IMR-90 (cell line): ENCODE measurements at regions not wholly inside any gene's neighbourhood (a gene's known extent, or its start where the extent isn't known, plus 50 kb on each side); places are given as distances from the start of the nearest gene placed in this dataset.

Experiments used
- ATAC-seq: fragments of 200-7000 bp; cut with Tn5 transposase; 2 replicates; pipeline ENCODE4 v1.9.1; 2020; ENCODE audit warnings: low read depth, mild to moderate bottlenecking, moderate library complexity
- BruUV-seq: library from RNA; stranded (reverse); fragments of 400-500 nt; replicated peaks from 2 replicates; lab custom pipeline; 2021; lab: Mats Ljungman, UMichigan
- CTCF ChIA-PET: fragments of 300-600 bp; formaldehyde crosslinking; extraction: SDS; loops from one replicate; lab custom pipeline; 2021; ENCODE audit warnings: antibody characterized with exemption; lab: Yijun Ruan, JAX
- POLR2A ChIA-PET: fragments of 300-600 bp; sonication (Branson Sonifier 250); formaldehyde crosslinking; loops from one replicate; lab custom pipeline; 2022; ENCODE audit warnings: antibody characterized with exemption; ENCODE audit not compliant: unreplicated experiment; lab: Charles Lee
- DNase-seq: peaks from one replicate; pipeline ENCODE4 v3.0.0; 2013
- H2AFZ ChIP-seq: replicated peaks from 2 replicates; pipeline ENCODE3; 2013; ENCODE audit warnings: low read length, mild to moderate bottlenecking; ENCODE audit not compliant: poor library complexity
- H2AK5ac ChIP-seq: 2 replicates; pipeline ENCODE4 v1.6.1; 2013; ENCODE audit warnings: low read depth, low read length, inconsistent platforms
- H2AK9ac ChIP-seq: replicated peaks from 2 replicates; pipeline ENCODE3; 2013; ENCODE audit warnings: mild to moderate bottlenecking, low read depth, low read length, moderate library complexity; ENCODE audit not compliant: poor library complexity
- H2BK120ac ChIP-seq: 2 replicates; pipeline ENCODE4 v1.6.1; 2013; ENCODE audit warnings: low read depth, low read length, inconsistent platforms
- H2BK15ac ChIP-seq: 3 replicates; pipeline ENCODE4 v1.6.1; 2013; ENCODE audit warnings: low read depth, low read length, inconsistent platforms
- H2BK20ac ChIP-seq: 2 replicates; pipeline ENCODE4 v1.6.1; 2013; ENCODE audit warnings: low read depth, mild to moderate bottlenecking, inconsistent platforms, low read length, moderate library complexity
- H2BK5ac ChIP-seq: 2 replicates; pipeline ENCODE4 v1.6.1; 2013; ENCODE audit warnings: mild to moderate bottlenecking, low read depth, low read length, inconsistent platforms; ENCODE audit not compliant: poor library complexity, severe bottlenecking
- H3K14ac ChIP-seq: replicated peaks from 2 replicates; pipeline ENCODE4 v1.6.1; 2013; ENCODE audit warnings: low read depth, low read length, inconsistent platforms
- H3K18ac ChIP-seq: 2 replicates; pipeline ENCODE4 v1.6.1; 2013; ENCODE audit warnings: low read depth, low read length, control low read depth
- H3K23ac ChIP-seq: 2 replicates; pipeline ENCODE4 v1.6.1; 2013; ENCODE audit warnings: low read depth, low read length, inconsistent platforms
- H3K27ac ChIP-seq: 2 replicates; pipeline ENCODE4 v1.5.1; 2013; ENCODE audit warnings: mild to moderate bottlenecking, control low read depth, low read length; ENCODE audit not compliant: insufficient read depth
- H3K27me3 ChIP-seq: 2 replicates; pipeline ENCODE4 v1.6.1; 2013; ENCODE audit warnings: low read length; ENCODE audit not compliant: control insufficient read depth, insufficient read depth
- H3K36me3 ChIP-seq: 2 replicates; pipeline ENCODE4 v1.6.1; 2013; ENCODE audit warnings: low read length, mixed read lengths; ENCODE audit not compliant: control insufficient read depth, insufficient read depth
- H3K4ac ChIP-seq: 2 replicates; pipeline ENCODE4 v1.6.1; 2013; ENCODE audit warnings: low read depth, low read length, inconsistent platforms
- H3K4me1 ChIP-seq: 2 replicates; pipeline ENCODE4 v1.6.1; 2013; ENCODE audit warnings: low read length, mixed read lengths; ENCODE audit not compliant: control insufficient read depth, insufficient read depth
- H3K4me2 ChIP-seq: 2 replicates; pipeline ENCODE4 v1.6.1; 2013; ENCODE audit warnings: low read depth, mild to moderate bottlenecking, control low read depth, low read length, moderate library complexity
- H3K4me3 ChIP-seq: 2 replicates; pipeline ENCODE4 v1.5.1; 2013; ENCODE audit warnings: low read depth, mild to moderate bottlenecking, control low read depth, low read length, moderate library complexity; ENCODE audit not compliant: insufficient read depth
- H3K56ac ChIP-seq: 2 replicates; pipeline ENCODE4 v1.6.1; 2013; ENCODE audit warnings: low read length, inconsistent platforms; ENCODE audit not compliant: insufficient read depth; ENCODE audit errors: extremely low read depth
- H3K79me1 ChIP-seq, 2 experiments: 2 replicates each; pipeline ENCODE4 v1.6.1; 2013; ENCODE audit warnings: low read length in 2 of 2, inconsistent platforms in 1 of 2, low read depth in 1 of 2
- H3K9ac ChIP-seq: 2 replicates; pipeline ENCODE4 v1.6.1; 2013; ENCODE audit warnings: low read depth, low read length, control low read depth
- H3K9me1 ChIP-seq: 2 replicates; pipeline ENCODE4 v1.6.1; 2013; ENCODE audit warnings: low read length, inconsistent platforms; ENCODE audit not compliant: insufficient read depth
- H3K9me3 ChIP-seq: 2 replicates; pipeline ENCODE4 v1.6.1; 2013; ENCODE audit warnings: low read length; ENCODE audit not compliant: control insufficient read depth, insufficient read depth
- H4K20me1 ChIP-seq: 2 replicates; pipeline ENCODE4 v1.6.1; 2013; ENCODE audit warnings: low read length, inconsistent platforms; ENCODE audit not compliant: insufficient read depth
- H4K5ac ChIP-seq: 2 replicates; pipeline ENCODE4 v1.6.1; 2013; ENCODE audit warnings: mild to moderate bottlenecking, low read depth, low read length, control low read depth
- H4K8ac ChIP-seq, 2 experiments: 2 replicates each; pipeline ENCODE4 v1.6.1; 2013; ENCODE audit warnings: low read depth in 2 of 2, low read length in 2 of 2, control low read depth in 1 of 2, inconsistent platforms in 1 of 2
- H4K91ac ChIP-seq: 2 replicates; pipeline ENCODE4 v1.6.1; 2013; ENCODE audit warnings: low read depth, low read length, inconsistent platforms; ENCODE audit not compliant: insufficient read depth
- BHLHE40 ChIP-seq: fragments of 150-350 bp; IDR thresholded peaks from 2 replicates; pipeline ENCODE4 v1.6.1; 2016; ENCODE audit warnings: mild to moderate bottlenecking, low read depth, low read length
- CHD1 ChIP-seq: IDR thresholded peaks from 2 replicates; pipeline ENCODE4 v1.6.1; 2012; ENCODE audit warnings: low read depth, low read length, improper control_type of control experiment
- FOS ChIP-seq: fragments of 150-350 bp; IDR thresholded peaks from 2 replicates; pipeline ENCODE4 v1.6.1; 2016; ENCODE audit warnings: low read depth, low read length
- MAFK ChIP-seq: IDR thresholded peaks from 2 replicates; pipeline ENCODE4 v1.6.1; 2012; ENCODE audit warnings: low read depth, low read length, improper control_type of control experiment
- MXI1 ChIP-seq: IDR thresholded peaks from 2 replicates; pipeline ENCODE4 v1.6.1; 2012; ENCODE audit warnings: low read depth, mild to moderate bottlenecking, low read length, moderate library complexity, borderline replicate concordance
- NFE2L2 ChIP-seq: fragments of 150-350 bp; IDR thresholded peaks from 2 replicates; pipeline ENCODE4 v1.6.1; 2016; ENCODE audit warnings: low read depth, mild to moderate bottlenecking, low read length
- POLR2A ChIP-seq: IDR thresholded peaks from 2 replicates; pipeline ENCODE4 v1.6.1; 2012; ENCODE audit warnings: mild to moderate bottlenecking, low read depth, low read length
- RCOR1 ChIP-seq: IDR thresholded peaks from 2 replicates; pipeline ENCODE4 v1.6.1; 2012; ENCODE audit warnings: mild to moderate bottlenecking, low read length, improper control_type of control experiment; ENCODE audit not compliant: insufficient replicate concordance
- RFX5 ChIP-seq: IDR thresholded peaks from 2 replicates; pipeline ENCODE4 v1.8.0; 2012; ENCODE audit warnings: low read depth, mild to moderate bottlenecking, low read length, moderate library complexity
- SMC3 ChIP-seq: fragments of 150-350 bp; IDR thresholded peaks from 2 replicates; pipeline ENCODE4 v1.6.1; 2016; ENCODE audit warnings: low read depth, mild to moderate bottlenecking, antibody characterized with exemption, low read length, moderate library complexity
- USF2 ChIP-seq: fragments of 150-350 bp; IDR thresholded peaks from 2 replicates; pipeline ENCODE4 v1.6.1; 2017; ENCODE audit warnings: mild to moderate bottlenecking, antibody characterized with exemption, low read length, low read depth
- WGBS, 2 experiments: methylation state at CpG; one replicate each; pipeline versions ENCODE4 v1.1.5 to v1.1.7; 2013; ENCODE audit warnings: missing lambda C conversion rate in 2 of 2; ENCODE audit not compliant: insufficient read length in 1 of 2; ENCODE audit errors: extremely low coverage in 2 of 2; 5-methylcytosine and 5-hydroxymethylcytosine counted together
- dilution Hi-C: fragments of 300-500 bp; cut with HindIII; formaldehyde crosslinking; loops from one replicate; pipeline ENCODE4 v1.14.3; 2018; ENCODE audit warnings: low sequenced_read_pairs; ENCODE audit not compliant: unreplicated experiment
- in situ Hi-C: fragments of 300-500 bp; cut with MboI; formaldehyde crosslinking; loops from 3 replicates; pipeline ENCODE4 v1.14.3; 2019; ENCODE audit warnings: low sequenced_read_pairs, inconsistent platforms, mixed read lengths
- intact Hi-C: fragments of 100-400 bp; cut with micrococcal nuclease; formaldehyde crosslinking; loops from 2 replicates; pipeline ENCODE4 v1.10.0; 2022
- TF ChIP-seq, protein P1 (sequence below): conservative IDR thresholded peaks from 2 replicates; pipeline ENCODE4 v1.5.1; 2012; ENCODE audit warnings: mild to moderate bottlenecking, low read depth, low read length, improper control_type of control experiment
- TF ChIP-seq, protein P2 (sequence below): fragments of 150-350 bp; IDR thresholded peaks from 2 replicates; pipeline ENCODE4 v1.6.1; 2016; ENCODE audit warnings: low read depth, mild to moderate bottlenecking, low read length, moderate library complexity, borderline replicate concordance

GRCh38 chr14:105891221-105891602 is 364.8 kb downstream of the TMEM121 start:
- in situ Hi-C loops (no loop called here), intact Hi-C loops (no loop called here), dilution Hi-C loops (no loop called here)
- H3K9me3 ChIP-seq: peaks cover 36% of the 10 kb centered on the region
- no peak overlapping the region for H3K4ac ChIP-seq
- no peaks in the 10 kb centered on the region for H3K36me3 ChIP-seq
- H3K27me3 ChIP-seq: no peaks in the 10 kb centered on the region
- 55% methylated on average over 4 of the region's 15 CpGs; no CpG with 5 or more reads in 1 of the 2 experiments for WGBS, 2 experiments
- H4K20me1 ChIP-seq: no peaks in the 10 kb centered on the region
- H3K18ac ChIP-seq: no peak overlapping the region
- H3K9me1 ChIP-seq: no peaks in the 10 kb centered on the region
- H2AFZ ChIP-seq: no peak overlapping the region
- no peak overlapping the region for H3K56ac ChIP-seq
- ChIA-PET CTCF (no interaction called here), POLR2A (no interaction called here)
- no peak overlapping the region for H3K4me3 ChIP-seq
- H2AK5ac ChIP-seq: no peak overlapping the region
- H4K5ac ChIP-seq: no peak overlapping the region
- no peak for DNase-seq
- no TSS peak for BruUV-seq
- no peak overlapping the region for H2BK15ac ChIP-seq
- no peak overlapping the region for H2BK120ac ChIP-seq
- H3K4me1 ChIP-seq: no peaks in the 10 kb centered on the region
- no peak overlapping the region for H4K91ac ChIP-seq
- H3K79me1 ChIP-seq: no peaks in the 10 kb centered on the region
- no peak overlapping the region for H2BK20ac ChIP-seq
- no peak overlapping the region for H3K4me2 ChIP-seq
- TF ChIP-seq POLR2A (no peak), MAFK (no peak), MXI1 (no peak), RFX5 (no peak), SMC3 (no peak), NFE2L2 (no peak), BHLHE40 (no peak), FOS (no peak), CHD1 (no peak), USF2 (no peak), RCOR1 (no peak)
- TF ChIP-seq, protein P1, sequence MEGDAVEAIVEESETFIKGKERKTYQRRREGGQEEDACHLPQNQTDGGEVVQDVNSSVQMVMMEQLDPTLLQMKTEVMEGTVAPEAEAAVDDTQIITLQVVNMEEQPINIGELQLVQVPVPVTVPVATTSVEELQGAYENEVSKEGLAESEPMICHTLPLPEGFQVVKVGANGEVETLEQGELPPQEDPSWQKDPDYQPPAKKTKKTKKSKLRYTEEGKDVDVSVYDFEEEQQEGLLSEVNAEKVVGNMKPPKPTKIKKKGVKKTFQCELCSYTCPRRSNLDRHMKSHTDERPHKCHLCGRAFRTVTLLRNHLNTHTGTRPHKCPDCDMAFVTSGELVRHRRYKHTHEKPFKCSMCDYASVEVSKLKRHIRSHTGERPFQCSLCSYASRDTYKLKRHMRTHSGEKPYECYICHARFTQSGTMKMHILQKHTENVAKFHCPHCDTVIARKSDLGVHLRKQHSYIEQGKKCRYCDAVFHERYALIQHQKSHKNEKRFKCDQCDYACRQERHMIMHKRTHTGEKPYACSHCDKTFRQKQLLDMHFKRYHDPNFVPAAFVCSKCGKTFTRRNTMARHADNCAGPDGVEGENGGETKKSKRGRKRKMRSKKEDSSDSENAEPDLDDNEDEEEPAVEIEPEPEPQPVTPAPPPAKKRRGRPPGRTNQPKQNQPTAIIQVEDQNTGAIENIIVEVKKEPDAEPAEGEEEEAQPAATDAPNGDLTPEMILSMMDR: no peak
- TF ChIP-seq, protein P2, sequence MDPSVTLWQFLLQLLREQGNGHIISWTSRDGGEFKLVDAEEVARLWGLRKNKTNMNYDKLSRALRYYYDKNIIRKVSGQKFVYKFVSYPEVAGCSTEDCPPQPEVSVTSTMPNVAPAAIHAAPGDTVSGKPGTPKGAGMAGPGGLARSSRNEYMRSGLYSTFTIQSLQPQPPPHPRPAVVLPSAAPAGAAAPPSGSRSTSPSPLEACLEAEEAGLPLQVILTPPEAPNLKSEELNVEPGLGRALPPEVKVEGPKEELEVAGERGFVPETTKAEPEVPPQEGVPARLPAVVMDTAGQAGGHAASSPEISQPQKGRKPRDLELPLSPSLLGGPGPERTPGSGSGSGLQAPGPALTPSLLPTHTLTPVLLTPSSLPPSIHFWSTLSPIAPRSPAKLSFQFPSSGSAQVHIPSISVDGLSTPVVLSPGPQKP: no peak
- no peak overlapping the region for H3K23ac ChIP-seq
- no peak for ATAC-seq
- no peak overlapping the region for H3K9ac ChIP-seq
- H2BK5ac ChIP-seq: no peak overlapping the region
- no peak overlapping the region for H3K14ac ChIP-seq
- H2AK9ac ChIP-seq: no peak overlapping the region
- no peak overlapping the region for H3K27ac ChIP-seq
- H4K8ac ChIP-seq: no peak overlapping the region
